H9 (cell line): ENCODE measurements at regions not wholly inside any gene's neighbourhood (a gene's known extent, or its start where the extent isn't known, plus 50 kb on each side); places are given as distances from the start of the nearest gene placed in this dataset.
A peak's percentile ranks its signal among the peaks of the same experiment; 100 is the strongest.

Source experiments
- DNase-seq: peaks from one replicate; pipeline ENCODE4 v3.0.0-alpha.2; 2017
- H2AFZ ChIP-seq: one replicate; pipeline ENCODE4 v1.6.1; 2013; ENCODE audit warnings: mild to moderate bottlenecking, low read length, control low read depth, moderate library complexity
- H2AK5ac ChIP-seq: 2 replicates; pipeline ENCODE4 v1.6.1; 2013; ENCODE audit warnings: low read length, control low read depth, mixed read lengths; ENCODE audit not compliant: insufficient read length
- H2BK120ac ChIP-seq: one replicate; pipeline ENCODE4 v1.6.1; 2013; ENCODE audit warnings: low read depth, mild to moderate bottlenecking, low read length, control low read depth, inconsistent platforms; ENCODE audit not compliant: poor library complexity, severe bottlenecking
- H2BK12ac ChIP-seq: 2 replicates; pipeline ENCODE4 v1.6.1; 2013; ENCODE audit warnings: low read length, control low read depth, mixed read lengths, low read depth; ENCODE audit not compliant: insufficient read length
- H2BK15ac ChIP-seq: 2 replicates; pipeline ENCODE4 v1.6.1; 2013; ENCODE audit warnings: low read depth, low read length, control low read depth
- H2BK20ac ChIP-seq: one replicate; pipeline ENCODE4 v1.6.1; 2013; ENCODE audit warnings: low read depth, mild to moderate bottlenecking, low read length, control low read depth, inconsistent platforms; ENCODE audit not compliant: poor library complexity, severe bottlenecking
- H2BK5ac ChIP-seq: 2 replicates; pipeline ENCODE4 v1.6.1; 2013; ENCODE audit warnings: low read length, control low read depth, mixed read lengths; ENCODE audit not compliant: insufficient read length
- H3K14ac ChIP-seq: 2 replicates; pipeline ENCODE4 v1.6.1; 2013; ENCODE audit warnings: low read length, control low read depth; ENCODE audit not compliant: insufficient read depth
- H3K18ac ChIP-seq: 2 replicates; pipeline ENCODE4 v1.6.1; 2013; ENCODE audit warnings: low read depth, mild to moderate bottlenecking, mixed read lengths, low read length, control low read depth; ENCODE audit not compliant: insufficient read length
- H3K23ac ChIP-seq: 2 replicates; pipeline ENCODE4 v1.6.1; 2013; ENCODE audit warnings: low read length, control low read depth, mixed read lengths, low read depth; ENCODE audit not compliant: insufficient read length
- H3K23me2 ChIP-seq: 2 replicates; pipeline ENCODE4 v1.6.1; 2013; ENCODE audit warnings: low read depth, mild to moderate bottlenecking, mixed read lengths, low read length, control low read depth; ENCODE audit not compliant: insufficient read length, poor library complexity, severe bottlenecking
- H3K27ac ChIP-seq: 2 replicates; pipeline ENCODE4 v1.5.1; 2013; ENCODE audit warnings: low read length, control low read depth, mixed read lengths, low read depth; ENCODE audit not compliant: insufficient read length
- H3K27me3 ChIP-seq: 2 replicates; pipeline ENCODE4 v1.6.1; 2013; ENCODE audit warnings: low read length, control low read depth, inconsistent platforms; ENCODE audit not compliant: insufficient read depth
- H3K4ac ChIP-seq: 2 replicates; pipeline ENCODE4 v1.6.1; 2013; ENCODE audit warnings: low read depth, mild to moderate bottlenecking, control low read depth, inconsistent platforms, low read length, moderate library complexity
- H3K4me1 ChIP-seq: 2 replicates; pipeline ENCODE4 v1.6.1; 2013; ENCODE audit warnings: low read length, control low read depth, inconsistent platforms; ENCODE audit not compliant: insufficient read depth
- H3K4me2 ChIP-seq: 2 replicates; pipeline ENCODE4 v1.6.1; 2013; ENCODE audit warnings: low read length, control low read depth, mixed read lengths; ENCODE audit not compliant: insufficient read length, insufficient read depth
- H3K56ac ChIP-seq: 2 replicates; pipeline ENCODE4 v1.6.1; 2013; ENCODE audit warnings: low read depth, mild to moderate bottlenecking, mixed read lengths, low read length, control low read depth; ENCODE audit not compliant: insufficient read length
- H3K79me1 ChIP-seq: 2 replicates; pipeline ENCODE4 v1.6.1; 2013; ENCODE audit warnings: low read depth, mild to moderate bottlenecking, moderate library complexity, low read length, control low read depth, inconsistent platforms; ENCODE audit not compliant: insufficient read depth, poor library complexity, severe bottlenecking
- H3K79me2 ChIP-seq: 2 replicates; pipeline ENCODE4 v1.6.1; 2013; ENCODE audit warnings: low read length, control low read depth, inconsistent platforms; ENCODE audit not compliant: insufficient read depth
- H3K9ac ChIP-seq: 2 replicates; pipeline ENCODE4 v1.6.1; 2013; ENCODE audit warnings: low read length, control low read depth, mixed read lengths; ENCODE audit not compliant: insufficient read length; ENCODE audit errors: extremely low read depth
- H3K9me3 ChIP-seq: one replicate; pipeline ENCODE4 v1.6.1; 2013; ENCODE audit warnings: low read depth, low read length, inconsistent platforms; ENCODE audit not compliant: control insufficient read depth
- H3T11ph ChIP-seq: one replicate; pipeline ENCODE4 v1.6.1; 2013; ENCODE audit warnings: mild to moderate bottlenecking, low read length, control low read depth, inconsistent platforms
- H4K20me1 ChIP-seq: one replicate; pipeline ENCODE4 v1.6.1; 2013; ENCODE audit not compliant: control insufficient read depth, insufficient read length, insufficient read depth
- H4K5ac ChIP-seq: 2 replicates; pipeline ENCODE4 v1.6.1; 2013; ENCODE audit warnings: low read depth, mild to moderate bottlenecking, mixed read lengths, low read length, control low read depth; ENCODE audit not compliant: insufficient read length
- H4K8ac ChIP-seq: replicated peaks from 2 replicates; pipeline ENCODE4 v1.6.1; 2013; ENCODE audit warnings: low read length, control low read depth, mixed read lengths, low read depth; ENCODE audit not compliant: insufficient read length
- H4K91ac ChIP-seq: 2 replicates; pipeline ENCODE4 v1.6.1; 2013; ENCODE audit warnings: low read depth, mild to moderate bottlenecking, moderate library complexity, mixed read lengths, low read length, control low read depth; ENCODE audit not compliant: insufficient read length
- H3K27ac Mint-ChIP-seq, 3 experiments: 2 replicates in 2 of 3; 3 replicates in 1 of 3; pipeline ENCODE4 v1.8.0; 2020 to 2021; ENCODE audit warnings: mixed read lengths in 3 of 3, mild to moderate bottlenecking in 1 of 3, moderate library complexity in 1 of 3
- H3K27me3 Mint-ChIP-seq: 2 replicates; pipeline ENCODE4 v1.8.0; 2021; ENCODE audit warnings: low read depth, mild to moderate bottlenecking, moderate library complexity, mixed read lengths
- H3K36me3 Mint-ChIP-seq, 3 experiments: 2 replicates in 2 of 3; 3 replicates in 1 of 3; pipeline ENCODE4 v1.8.0; 2020 to 2021; ENCODE audit warnings: low read depth in 3 of 3, mixed read lengths in 3 of 3; ENCODE audit not compliant: insufficient read depth in 1 of 3
- H3K4me1 Mint-ChIP-seq, 2 experiments: 2 replicates each; pipeline ENCODE4 v1.8.0; 2020; ENCODE audit warnings: mixed read lengths in 2 of 2
- H3K4me3 Mint-ChIP-seq, 2 experiments: 2 replicates in 1 of 2; 3 replicates in 1 of 2; pipeline ENCODE4 v1.8.0; 2020 to 2021; ENCODE audit warnings: mild to moderate bottlenecking in 2 of 2, mixed read lengths in 2 of 2, moderate library complexity in 1 of 2
- H3K9me3 Mint-ChIP-seq, 2 experiments: 2 replicates in 1 of 2; 3 replicates in 1 of 2; pipeline ENCODE4 v1.8.0; 2020; ENCODE audit warnings: mild to moderate bottlenecking in 2 of 2, mixed read lengths in 2 of 2, moderate library complexity in 1 of 2
- WGBS: extraction: QIAGEN DNeasy Blood & Tissue Kit; methylation state at CpG from one replicate; pipeline ENCODE4 v1.1.7; 2013; ENCODE audit warnings: missing lambda C conversion rate, low lambda C conversion rate, mixed read lengths; ENCODE audit not compliant: insufficient read length; ENCODE audit errors: extremely low coverage; 5-methylcytosine and 5-hydroxymethylcytosine counted together
- TF ChIP-seq, protein P1 (sequence below): fragments of 200-600 bp; sonication (generic); conservative IDR thresholded peaks from 3 replicates; pipeline ENCODE4 v1.8.0; 2021; ENCODE audit warnings: antibody characterized with exemption, mild to moderate bottlenecking

DNA sequence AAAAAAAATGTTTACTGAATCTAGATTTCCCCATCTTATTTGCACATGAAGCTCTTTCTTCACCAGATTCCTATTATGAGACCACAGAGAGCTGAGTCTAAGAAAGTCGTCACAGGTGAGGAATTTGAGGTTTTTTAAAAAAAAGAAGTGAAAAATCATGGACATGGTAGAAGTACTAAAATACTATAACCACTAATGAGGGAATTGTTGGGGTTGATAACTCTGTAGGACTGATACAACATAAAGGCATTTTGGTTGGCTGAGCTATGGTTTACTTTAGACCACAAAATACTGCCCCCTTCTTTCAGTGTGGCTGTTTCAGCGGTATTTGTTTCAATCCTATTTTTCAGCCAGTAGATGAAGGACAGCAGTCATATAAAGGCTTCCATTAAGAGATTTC lies 1111.3 kb downstream of the TYW1 start:
- Histone ChIP-seq H2BK20ac (no peak overlapping the region), H4K8ac (no peak overlapping the region), H2AK5ac (no peak overlapping the region), H2BK120ac (no peak overlapping the region), H3K9ac (no peak overlapping the region), H3K23me2 (no peaks in the 10 kb centered on the region), H3K4ac (no peak overlapping the region), H3K56ac (no peak overlapping the region), H3K4me2 (no peak overlapping the region), H2BK12ac (no peak overlapping the region), H3K27me3 (no peaks in the 10 kb centered on the region), H4K5ac (no peak overlapping the region), H3K27ac (no peak overlapping the region), H3K9me3 (no peaks in the 10 kb centered on the region), H3K79me1 (no peaks in the 10 kb centered on the region), H2BK15ac (no peak overlapping the region), H4K20me1 (no peaks in the 10 kb centered on the region), H3K4me1 (peaks cover 3% of the 10 kb centered on the region; the same call in 1 of the 2 replicates), H3K79me2 (no peaks in the 10 kb centered on the region), H3K14ac (no peak overlapping the region), H2AFZ (no peak overlapping the region), H3K23ac (no peak overlapping the region), H3K18ac (no peak overlapping the region), H3T11ph (no peak overlapping the region), H2BK5ac (no peak overlapping the region), H4K91ac (no peak overlapping the region)
- DNase-seq, result no peak
- Mint-ChIP-seq H3K9me3 (no peaks in the 10 kb centered on the region), H3K36me3 (no peaks in the 10 kb centered on the region; a peak in 1 of 7 replicates), H3K27ac (no peak overlapping the region), H3K4me3 (no peak overlapping the region), H3K27me3 (no peaks in the 10 kb centered on the region), H3K4me1 (peaks cover 3 to 4% of the 10 kb centered on the region in 2 experiments)
- WGBS, result no CpG with 5 or more reads among the region's 2 CpGs
- TF ChIP-seq, protein P1, sequence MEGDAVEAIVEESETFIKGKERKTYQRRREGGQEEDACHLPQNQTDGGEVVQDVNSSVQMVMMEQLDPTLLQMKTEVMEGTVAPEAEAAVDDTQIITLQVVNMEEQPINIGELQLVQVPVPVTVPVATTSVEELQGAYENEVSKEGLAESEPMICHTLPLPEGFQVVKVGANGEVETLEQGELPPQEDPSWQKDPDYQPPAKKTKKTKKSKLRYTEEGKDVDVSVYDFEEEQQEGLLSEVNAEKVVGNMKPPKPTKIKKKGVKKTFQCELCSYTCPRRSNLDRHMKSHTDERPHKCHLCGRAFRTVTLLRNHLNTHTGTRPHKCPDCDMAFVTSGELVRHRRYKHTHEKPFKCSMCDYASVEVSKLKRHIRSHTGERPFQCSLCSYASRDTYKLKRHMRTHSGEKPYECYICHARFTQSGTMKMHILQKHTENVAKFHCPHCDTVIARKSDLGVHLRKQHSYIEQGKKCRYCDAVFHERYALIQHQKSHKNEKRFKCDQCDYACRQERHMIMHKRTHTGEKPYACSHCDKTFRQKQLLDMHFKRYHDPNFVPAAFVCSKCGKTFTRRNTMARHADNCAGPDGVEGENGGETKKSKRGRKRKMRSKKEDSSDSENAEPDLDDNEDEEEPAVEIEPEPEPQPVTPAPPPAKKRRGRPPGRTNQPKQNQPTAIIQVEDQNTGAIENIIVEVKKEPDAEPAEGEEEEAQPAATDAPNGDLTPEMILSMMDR, result peak; percentile 15; the same call in 1 of the 3 replicates
